IMR-90 (cell line): ENCODE measurements at regions not wholly inside any gene's neighbourhood (a gene's known extent, or its start where the extent isn't known, plus 50 kb on each side); places are given as distances from the start of the nearest gene placed in this dataset.

Source experiments
- ATAC-seq: fragments of 200-7000 bp; cut with Tn5 transposase; 2 replicates; pipeline ENCODE4 v1.9.1; 2020; ENCODE audit warnings: low read depth, mild to moderate bottlenecking, moderate library complexity
- BruUV-seq: library from RNA; stranded (reverse); fragments of 400-500 nt; replicated peaks from 2 replicates; lab custom pipeline; 2021; lab: Mats Ljungman, UMichigan
- CTCF ChIA-PET: fragments of 300-600 bp; formaldehyde crosslinking; extraction: SDS; loops from one replicate; lab custom pipeline; 2021; ENCODE audit warnings: antibody characterized with exemption; lab: Yijun Ruan, JAX
- POLR2A ChIA-PET: fragments of 300-600 bp; sonication (Branson Sonifier 250); formaldehyde crosslinking; loops from one replicate; lab custom pipeline; 2022; ENCODE audit warnings: antibody characterized with exemption; ENCODE audit not compliant: unreplicated experiment; lab: Charles Lee
- DNase-seq: peaks from one replicate; pipeline ENCODE4 v3.0.0; 2013
- H2AFZ ChIP-seq: replicated peaks from 2 replicates; pipeline ENCODE3; 2013; ENCODE audit warnings: low read length, mild to moderate bottlenecking; ENCODE audit not compliant: poor library complexity
- H2AK5ac ChIP-seq: 2 replicates; pipeline ENCODE4 v1.6.1; 2013; ENCODE audit warnings: low read depth, low read length, inconsistent platforms
- H2AK9ac ChIP-seq: replicated peaks from 2 replicates; pipeline ENCODE3; 2013; ENCODE audit warnings: mild to moderate bottlenecking, low read depth, low read length, moderate library complexity; ENCODE audit not compliant: poor library complexity
- H2BK120ac ChIP-seq: 2 replicates; pipeline ENCODE4 v1.6.1; 2013; ENCODE audit warnings: low read depth, low read length, inconsistent platforms
- H2BK15ac ChIP-seq: 3 replicates; pipeline ENCODE4 v1.6.1; 2013; ENCODE audit warnings: low read depth, low read length, inconsistent platforms
- H2BK20ac ChIP-seq: 2 replicates; pipeline ENCODE4 v1.6.1; 2013; ENCODE audit warnings: low read depth, mild to moderate bottlenecking, inconsistent platforms, low read length, moderate library complexity
- H2BK5ac ChIP-seq: 2 replicates; pipeline ENCODE4 v1.6.1; 2013; ENCODE audit warnings: mild to moderate bottlenecking, low read depth, low read length, inconsistent platforms; ENCODE audit not compliant: poor library complexity, severe bottlenecking
- H3K14ac ChIP-seq: replicated peaks from 2 replicates; pipeline ENCODE4 v1.6.1; 2013; ENCODE audit warnings: low read depth, low read length, inconsistent platforms
- H3K18ac ChIP-seq: 2 replicates; pipeline ENCODE4 v1.6.1; 2013; ENCODE audit warnings: low read depth, low read length, control low read depth
- H3K23ac ChIP-seq: 2 replicates; pipeline ENCODE4 v1.6.1; 2013; ENCODE audit warnings: low read depth, low read length, inconsistent platforms
- H3K27ac ChIP-seq: 2 replicates; pipeline ENCODE4 v1.5.1; 2013; ENCODE audit warnings: mild to moderate bottlenecking, control low read depth, low read length; ENCODE audit not compliant: insufficient read depth
- H3K27me3 ChIP-seq: 2 replicates; pipeline ENCODE4 v1.6.1; 2013; ENCODE audit warnings: low read length; ENCODE audit not compliant: control insufficient read depth, insufficient read depth
- H3K36me3 ChIP-seq: 2 replicates; pipeline ENCODE4 v1.6.1; 2013; ENCODE audit warnings: low read length, mixed read lengths; ENCODE audit not compliant: control insufficient read depth, insufficient read depth
- H3K4ac ChIP-seq: 2 replicates; pipeline ENCODE4 v1.6.1; 2013; ENCODE audit warnings: low read depth, low read length, inconsistent platforms
- H3K4me1 ChIP-seq: 2 replicates; pipeline ENCODE4 v1.6.1; 2013; ENCODE audit warnings: low read length, mixed read lengths; ENCODE audit not compliant: control insufficient read depth, insufficient read depth
- H3K4me2 ChIP-seq: 2 replicates; pipeline ENCODE4 v1.6.1; 2013; ENCODE audit warnings: low read depth, mild to moderate bottlenecking, control low read depth, low read length, moderate library complexity
- H3K4me3 ChIP-seq: 2 replicates; pipeline ENCODE4 v1.5.1; 2013; ENCODE audit warnings: low read depth, mild to moderate bottlenecking, control low read depth, low read length, moderate library complexity; ENCODE audit not compliant: insufficient read depth
- H3K56ac ChIP-seq: 2 replicates; pipeline ENCODE4 v1.6.1; 2013; ENCODE audit warnings: low read length, inconsistent platforms; ENCODE audit not compliant: insufficient read depth; ENCODE audit errors: extremely low read depth
- H3K79me1 ChIP-seq, 2 experiments: 2 replicates each; pipeline ENCODE4 v1.6.1; 2013; ENCODE audit warnings: low read length in 2 of 2, inconsistent platforms in 1 of 2, low read depth in 1 of 2
- H3K9ac ChIP-seq: 2 replicates; pipeline ENCODE4 v1.6.1; 2013; ENCODE audit warnings: low read depth, low read length, control low read depth
- H3K9me1 ChIP-seq: 2 replicates; pipeline ENCODE4 v1.6.1; 2013; ENCODE audit warnings: low read length, inconsistent platforms; ENCODE audit not compliant: insufficient read depth
- H3K9me3 ChIP-seq: 2 replicates; pipeline ENCODE4 v1.6.1; 2013; ENCODE audit warnings: low read length; ENCODE audit not compliant: control insufficient read depth, insufficient read depth
- H4K20me1 ChIP-seq: 2 replicates; pipeline ENCODE4 v1.6.1; 2013; ENCODE audit warnings: low read length, inconsistent platforms; ENCODE audit not compliant: insufficient read depth
- H4K5ac ChIP-seq: 2 replicates; pipeline ENCODE4 v1.6.1; 2013; ENCODE audit warnings: mild to moderate bottlenecking, low read depth, low read length, control low read depth
- H4K8ac ChIP-seq, 2 experiments: 2 replicates each; pipeline ENCODE4 v1.6.1; 2013; ENCODE audit warnings: low read depth in 2 of 2, low read length in 2 of 2, control low read depth in 1 of 2, inconsistent platforms in 1 of 2
- H4K91ac ChIP-seq: 2 replicates; pipeline ENCODE4 v1.6.1; 2013; ENCODE audit warnings: low read depth, low read length, inconsistent platforms; ENCODE audit not compliant: insufficient read depth
- BHLHE40 ChIP-seq: fragments of 150-350 bp; IDR thresholded peaks from 2 replicates; pipeline ENCODE4 v1.6.1; 2016; ENCODE audit warnings: mild to moderate bottlenecking, low read depth, low read length
- CHD1 ChIP-seq: IDR thresholded peaks from 2 replicates; pipeline ENCODE4 v1.6.1; 2012; ENCODE audit warnings: low read depth, low read length, improper control_type of control experiment
- MAZ ChIP-seq: IDR thresholded peaks from 2 replicates; pipeline ENCODE4 v1.6.1; 2012; ENCODE audit warnings: low read depth, mild to moderate bottlenecking, low read length, improper control_type of control experiment, moderate library complexity, borderline replicate concordance
- MXI1 ChIP-seq: IDR thresholded peaks from 2 replicates; pipeline ENCODE4 v1.6.1; 2012; ENCODE audit warnings: low read depth, mild to moderate bottlenecking, low read length, moderate library complexity, borderline replicate concordance
- NFE2L2 ChIP-seq: fragments of 150-350 bp; IDR thresholded peaks from 2 replicates; pipeline ENCODE4 v1.6.1; 2016; ENCODE audit warnings: low read depth, mild to moderate bottlenecking, low read length
- RAD21 ChIP-seq: IDR thresholded peaks from 2 replicates; pipeline ENCODE4 v1.6.1; 2012; ENCODE audit warnings: low read length, improper control_type of control experiment
- RCOR1 ChIP-seq: IDR thresholded peaks from 2 replicates; pipeline ENCODE4 v1.6.1; 2012; ENCODE audit warnings: mild to moderate bottlenecking, low read length, improper control_type of control experiment; ENCODE audit not compliant: insufficient replicate concordance
- RFX5 ChIP-seq: IDR thresholded peaks from 2 replicates; pipeline ENCODE4 v1.8.0; 2012; ENCODE audit warnings: low read depth, mild to moderate bottlenecking, low read length, moderate library complexity
- WGBS, 2 experiments: methylation state at CpG; one replicate each; pipeline versions ENCODE4 v1.1.5 to v1.1.7; 2013; ENCODE audit warnings: missing lambda C conversion rate in 2 of 2; ENCODE audit not compliant: insufficient read length in 1 of 2; ENCODE audit errors: extremely low coverage in 2 of 2; 5-methylcytosine and 5-hydroxymethylcytosine counted together
- dilution Hi-C: fragments of 300-500 bp; cut with HindIII; formaldehyde crosslinking; loops from one replicate; pipeline ENCODE4 v1.14.3; 2018; ENCODE audit warnings: low sequenced_read_pairs; ENCODE audit not compliant: unreplicated experiment
- in situ Hi-C: fragments of 300-500 bp; cut with MboI; formaldehyde crosslinking; loops from 3 replicates; pipeline ENCODE4 v1.14.3; 2019; ENCODE audit warnings: low sequenced_read_pairs, inconsistent platforms, mixed read lengths
- intact Hi-C: fragments of 100-400 bp; cut with micrococcal nuclease; formaldehyde crosslinking; loops from 2 replicates; pipeline ENCODE4 v1.10.0; 2022

DNA sequence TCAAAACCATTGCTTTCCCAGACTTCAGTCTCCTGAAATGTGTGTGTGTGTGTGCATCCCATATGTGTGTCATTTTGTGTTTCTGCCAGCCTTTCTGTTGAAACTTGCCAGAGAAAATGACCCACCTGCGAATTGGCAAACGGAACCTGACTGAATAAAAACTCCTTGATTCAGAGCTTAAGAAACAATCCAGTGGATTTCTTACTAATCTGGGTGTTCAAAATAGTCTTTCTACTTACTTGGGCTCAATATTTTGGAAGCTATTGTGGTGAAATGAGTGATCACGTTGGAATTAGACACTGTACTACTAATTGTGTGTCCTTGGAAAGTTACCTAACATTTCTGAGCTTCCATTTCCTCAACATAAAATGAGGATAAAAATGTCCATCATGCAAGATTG is 138.9 kb upstream of the ERG start:
- dilution Hi-C loops: no loop called here
- Histone ChIP-seq H4K5ac (no peak overlapping the region), H3K14ac (no peak overlapping the region), H3K4me2 (no peak overlapping the region), H3K9ac (no peak overlapping the region), H3K36me3 (no peaks in the 10 kb centered on the region), H3K4me3 (no peak overlapping the region), H3K27ac (no peak overlapping the region), H2BK15ac (no peak overlapping the region), H3K4me1 (no peaks in the 10 kb centered on the region), H3K56ac (no peak overlapping the region), H4K8ac (no peak overlapping the region), H2AK9ac (no peak overlapping the region), H3K23ac (no peak overlapping the region), H2BK120ac (no peak overlapping the region), H3K27me3 (peaks cover 33% of the 10 kb centered on the region), H4K20me1 (no peaks in the 10 kb centered on the region), H3K4ac (no peak overlapping the region), H2AK5ac (no peak overlapping the region), H3K18ac (no peak overlapping the region), H3K9me1 (no peaks in the 10 kb centered on the region), H4K91ac (no peak overlapping the region), H2BK5ac (no peak overlapping the region), H2BK20ac (no peak overlapping the region), H3K9me3 (peaks cover 14% of the 10 kb centered on the region), H2AFZ (no peak overlapping the region), H3K79me1 (no peaks in the 10 kb centered on the region)
- ATAC-seq (no peak), DNase-seq (no peak)
- BruUV-seq: no TSS peak
- no peak for TF ChIP-seq RCOR1
- no peak for TF ChIP-seq CHD1
- no peak for TF ChIP-seq MXI1
- TF ChIP-seq BHLHE40: no peak
- no peak for TF ChIP-seq NFE2L2
- TF ChIP-seq RFX5: no peak
- no peak for TF ChIP-seq RAD21
- no peak for TF ChIP-seq MAZ
- ChIA-PET POLR2A (no interaction called here), CTCF (no interaction called here)
- WGBS, 2 experiments: no CpG with 5 or more reads among the region's 3 CpGs
- in situ Hi-C loops: no loop called here
- intact Hi-C loops: no loop called here
